Lower leg skin (tissue), 4 donors: ENCODE measurements at regions not wholly inside any gene's neighbourhood (a gene's known extent, or its start where the extent isn't known, plus 50 kb on each side); places are given as distances from the start of the nearest gene placed in this dataset.

Experiments used
- DNase-seq, 2 donors: peaks; one replicate each; pipeline ENCODE4 v3.0.0-alpha.2; 2019; ENCODE audit warnings: low spot score in 2 of 2
- H3K4me3 ChIP-seq: fragments of 200-600 bp; sonication (generic); 2 replicates; pipeline ENCODE4 v1.5.1; 2017; ENCODE audit warnings: mild to moderate bottlenecking, low read depth; ENCODE audit not compliant: poor library complexity, severe bottlenecking
- POLR2A ChIP-seq, 2 donors: fragments of 450-650 bp; IDR thresholded peaks; one replicate each; pipeline ENCODE4 v1.6.1; 2016 to 2017; ENCODE audit warnings: antibody characterized with exemption in 2 of 2, mild to moderate bottlenecking in 1 of 2, moderate library complexity in 1 of 2
- WGBS, 2 donors: methylation state at CpG; one replicate each; pipeline ENCODE4 v1.1.5; 2018; 5-methylcytosine and 5-hydroxymethylcytosine counted together
- intact Hi-C: fragments of 100-400 bp; cut with DNase I; formaldehyde crosslinking; loops from one replicate; pipeline ENCODE4 v1.15.0; 2023; ENCODE audit warnings: low total_unique reads
- TF ChIP-seq, protein P1 (sequence below), 3 donors: fragments of 450-650 bp; IDR thresholded peaks; one replicate each; pipeline ENCODE4 v1.5.1; 2016; ENCODE audit warnings: antibody characterized with exemption in 3 of 3, mild to moderate bottlenecking in 3 of 3, moderate library complexity in 2 of 3

DNA sequence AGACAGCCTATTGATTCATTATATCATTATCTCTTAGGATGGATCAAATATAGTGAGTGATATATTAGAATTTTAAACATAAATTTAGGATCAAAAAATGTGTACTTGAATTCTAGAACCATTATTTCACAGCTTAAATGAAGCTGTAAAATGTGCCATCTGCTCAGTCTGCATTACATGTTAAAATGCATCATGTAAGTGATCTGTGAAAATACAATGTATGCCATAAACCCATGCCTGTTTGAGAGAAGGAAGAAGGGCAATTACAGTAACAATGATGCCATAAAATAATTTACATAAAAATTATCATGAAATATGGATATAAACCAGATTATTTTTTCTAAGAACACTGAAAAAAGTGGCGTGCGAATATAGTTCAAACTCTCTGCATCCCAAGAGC is 1066.0 kb upstream of the ADGRL4 start:
- TF ChIP-seq, protein P1, sequence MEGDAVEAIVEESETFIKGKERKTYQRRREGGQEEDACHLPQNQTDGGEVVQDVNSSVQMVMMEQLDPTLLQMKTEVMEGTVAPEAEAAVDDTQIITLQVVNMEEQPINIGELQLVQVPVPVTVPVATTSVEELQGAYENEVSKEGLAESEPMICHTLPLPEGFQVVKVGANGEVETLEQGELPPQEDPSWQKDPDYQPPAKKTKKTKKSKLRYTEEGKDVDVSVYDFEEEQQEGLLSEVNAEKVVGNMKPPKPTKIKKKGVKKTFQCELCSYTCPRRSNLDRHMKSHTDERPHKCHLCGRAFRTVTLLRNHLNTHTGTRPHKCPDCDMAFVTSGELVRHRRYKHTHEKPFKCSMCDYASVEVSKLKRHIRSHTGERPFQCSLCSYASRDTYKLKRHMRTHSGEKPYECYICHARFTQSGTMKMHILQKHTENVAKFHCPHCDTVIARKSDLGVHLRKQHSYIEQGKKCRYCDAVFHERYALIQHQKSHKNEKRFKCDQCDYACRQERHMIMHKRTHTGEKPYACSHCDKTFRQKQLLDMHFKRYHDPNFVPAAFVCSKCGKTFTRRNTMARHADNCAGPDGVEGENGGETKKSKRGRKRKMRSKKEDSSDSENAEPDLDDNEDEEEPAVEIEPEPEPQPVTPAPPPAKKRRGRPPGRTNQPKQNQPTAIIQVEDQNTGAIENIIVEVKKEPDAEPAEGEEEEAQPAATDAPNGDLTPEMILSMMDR (IDR thresholded peaks at IDR 0.05), result no peak
- no peak for TF ChIP-seq POLR2A (IDR thresholded peaks at IDR 0.05)
- no peak overlapping the region for H3K4me3 ChIP-seq
- WGBS, 2 donors, result 91 to 94% methylated on average over 2 of the region's 2 CpGs
- intact Hi-C loops, result no loop called here
- DNase-seq, result no peak

GRCh38 chr1:80066060-80066459 is 1059.5 kb upstream of the ADGRL4 start:
- no peak for TF ChIP-seq POLR2A (IDR thresholded peaks at IDR 0.05)
- TF ChIP-seq, protein P1 (IDR thresholded peaks at IDR 0.05), result no peak
- no peak for DNase-seq
- intact Hi-C loops, result no loop called here
- H3K4me3 ChIP-seq, result no peak overlapping the region
- whole genome bisulfite sequencing, 2 donors, result 17 to 28% methylated on average over 2 of the region's 2 CpGs

- TF ChIP-seq POLR2A (IDR thresholded peaks at IDR 0.05), result no peak
- TF ChIP-seq, protein P1 (IDR thresholded peaks at IDR 0.05), result no peak
- DNase-seq, result no peak
- intact Hi-C loops, result no loop called here
- no peak overlapping the region for H3K4me3 ChIP-seq
- 41 to 62% methylated on average over 2 of the region's 2 CpGs for WGBS, 2 donors
Measured at GRCh38 chr1:80064524-80064923, 1058.0 kb upstream of the ADGRL4 start.

DNA sequence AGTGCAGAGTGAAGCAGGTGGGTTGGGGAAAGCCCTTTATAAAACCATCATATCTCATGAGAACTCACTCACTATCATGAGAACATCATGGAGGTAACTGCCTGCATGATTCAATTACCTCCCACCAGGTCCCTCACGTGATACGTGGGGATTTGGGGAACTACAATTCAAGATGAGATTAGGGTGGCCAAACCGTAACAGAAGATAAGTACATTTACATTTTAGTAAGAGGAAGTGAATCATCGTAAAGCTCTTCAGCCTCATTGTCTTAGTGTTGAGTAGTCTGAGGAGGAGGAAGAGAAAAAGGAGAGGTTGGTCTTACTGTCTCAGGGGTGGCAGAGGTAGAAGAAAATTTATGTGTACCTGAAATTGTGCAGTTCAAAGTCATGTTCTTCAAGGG is 1053.4 kb upstream of the ADGRL4 start:
- DNase-seq, result no peak
- TF ChIP-seq, protein P1 (IDR thresholded peaks at IDR 0.05), result no peak
- no peak for TF ChIP-seq POLR2A (IDR thresholded peaks at IDR 0.05)
- intact Hi-C loops, result no loop called here
- H3K4me3 ChIP-seq, result no peak overlapping the region
- 87 to 88% methylated on average over 4 of the region's 4 CpGs for WGBS, 2 donors

DNA sequence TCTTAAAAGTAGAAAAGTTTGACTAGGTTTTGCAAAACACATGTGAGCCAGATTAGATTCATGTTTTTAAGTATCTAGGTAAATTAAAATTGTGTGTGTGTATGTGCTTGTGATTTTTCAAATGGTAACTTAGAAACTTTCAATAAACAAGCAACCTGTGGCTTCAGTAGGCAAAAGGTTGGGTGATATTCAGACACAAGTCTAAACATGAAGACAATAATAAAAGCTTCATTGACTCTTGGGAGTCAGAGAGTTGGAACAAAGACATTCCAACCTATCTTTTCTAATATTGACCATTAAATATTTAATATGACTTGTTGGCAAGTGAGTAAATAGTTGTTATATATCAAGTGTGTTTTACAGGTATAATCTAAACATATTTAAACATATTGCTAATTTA is 1049.6 kb upstream of the ADGRL4 start:
- intact Hi-C loops, result no loop called here
- TF ChIP-seq POLR2A (IDR thresholded peaks at IDR 0.05), result no peak
- TF ChIP-seq, protein P1 (IDR thresholded peaks at IDR 0.05), result no peak

DNA sequence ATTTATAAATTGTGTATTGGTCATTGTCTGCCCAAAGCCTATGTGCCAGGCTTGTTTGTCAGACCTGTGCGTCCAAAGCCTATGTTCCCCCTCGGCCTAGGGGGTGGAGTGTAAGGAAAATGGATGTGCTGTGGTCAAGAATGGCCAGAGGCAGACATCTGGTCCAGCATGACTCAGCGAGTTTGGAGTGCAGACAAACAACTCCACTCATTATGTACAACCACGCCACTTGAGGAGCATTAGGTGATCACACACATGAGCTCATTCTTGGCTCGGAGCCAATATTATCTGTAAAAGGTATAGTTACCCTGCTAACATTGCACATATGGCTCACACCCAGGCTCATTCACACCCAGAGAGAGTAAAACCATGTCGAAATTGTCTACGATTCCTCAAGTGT is 1047.6 kb upstream of the ADGRL4 start:
- TF ChIP-seq POLR2A (IDR thresholded peaks at IDR 0.05), result no peak
- TF ChIP-seq, protein P1 (IDR thresholded peaks at IDR 0.05), result no peak
- no peak for DNase-seq
- H3K4me3 ChIP-seq, result no peak overlapping the region
- intact Hi-C loops, result no loop called here
- WGBS, 2 donors, result 66 to 67% methylated on average over 7 of the region's 7 CpGs

More for the DNA sequence above, 1049.6 kb upstream of the ADGRL4 start:
- no peak overlapping the region for H3K4me3 ChIP-seq
- no peak for DNase-seq
